ENCODE measurements at regions not wholly inside any gene's neighbourhood (a gene's known extent, or its start where the extent isn't known, plus 50 kb on each side); places are given as distances from the start of the nearest gene placed in this dataset.

GRCh38 chr1:4433075-4433474 lies 221.3 kb upstream of the AJAP1 start:
- Histone ChIP-seq H3K9me3 (no peaks in the 10 kb centered on the region), H3K4me3 (no peak overlapping the region), H3K36me3 (no peaks in the 10 kb centered on the region), H3K27ac (no peak overlapping the region), H3K4me1 (no peaks in the 10 kb centered on the region), H3K27me3 (peaks cover 20% of the 10 kb centered on the region)
- WGBS, 2 donors (ENCODE audit: low coverage in 1 of 2): 53 to 100% methylated on average over 2 to 4 of the region's 7 CpGs
- no peak for TF ChIP-seq POLR2AphosphoS5 (IDR thresholded peaks at IDR 0.05)
- no peak for TF ChIP-seq POLR2A (IDR thresholded peaks at IDR 0.05)
- no peak for TF ChIP-seq CTCF (IDR thresholded peaks at IDR 0.05)
- no peak for TF ChIP-seq EP300 (IDR thresholded peaks at IDR 0.05)
- ATAC-seq: no peak

- Histone ChIP-seq H3K4me3 (no peak overlapping the region), H3K9me3 (peaks cover 0 to under 1% (median 0%) of the 10 kb centered on the region in 3 donors), H3K4me1 (no peaks in the 10 kb centered on the region), H3K36me3 (no peaks in the 10 kb centered on the region), H3K27me3 (peaks cover 51% of the 10 kb centered on the region), H3K27ac (no peak overlapping the region)
- 78 to 83% methylated on average over 2 to 5 of the region's 5 CpGs for whole genome bisulfite sequencing, 2 donors (ENCODE audit: low coverage in 1 of 2)
- ATAC-seq: no peak
- no peak for TF ChIP-seq CTCF (IDR thresholded peaks at IDR 0.05)
- TF ChIP-seq POLR2A (IDR thresholded peaks at IDR 0.05): no peak
- TF ChIP-seq EP300 (IDR thresholded peaks at IDR 0.05): no peak
- TF ChIP-seq POLR2AphosphoS5 (IDR thresholded peaks at IDR 0.05): no peak
These were observed 210.3 kb upstream of the AJAP1 start for GRCh38 chr1:4444086-4444485.

GRCh38 chr1:4447778-4448420 lies 206.5 kb upstream of the AJAP1 start:
- H3K9me3 ChIP-seq: no peaks in the 10 kb centered on the region
- no peaks in the 10 kb centered on the region for H3K4me1 ChIP-seq
- no peak for ATAC-seq
- 39% methylated on average over 8 of the region's 11 CpGs; no CpG with 5 or more reads in 1 of the 2 donors for WGBS, 2 donors (ENCODE audit: low coverage in 1 of 2)
- H3K27me3 ChIP-seq: peaks cover 59% of the 10 kb centered on the region
- no peak for TF ChIP-seq POLR2AphosphoS5 (IDR thresholded peaks at IDR 0.05)
- TF ChIP-seq EP300 (IDR thresholded peaks at IDR 0.05): no peak
- no peak for TF ChIP-seq CTCF (IDR thresholded peaks at IDR 0.05)
- no peak for TF ChIP-seq POLR2A (IDR thresholded peaks at IDR 0.05)
- H3K4me3 ChIP-seq: no peak overlapping the region
- no peaks in the 10 kb centered on the region for H3K36me3 ChIP-seq
- no peak overlapping the region for H3K27ac ChIP-seq

- no peak for ATAC-seq
- H3K9me3 ChIP-seq: no peaks in the 10 kb centered on the region
These were observed 204.4 kb upstream of the AJAP1 start for GRCh38 chr1:4449972-4450371.

More at GRCh38 chr1:4449972-4450371, 204.4 kb upstream of the AJAP1 start:
- Histone ChIP-seq H3K4me3 (no peak overlapping the region), H3K27me3 (peaks cover 53% of the 10 kb centered on the region), H3K4me1 (no peaks in the 10 kb centered on the region), H3K36me3 (no peaks in the 10 kb centered on the region), H3K27ac (no peak overlapping the region)
- no peak for TF ChIP-seq EP300 (IDR thresholded peaks at IDR 0.05)
- no peak for TF ChIP-seq CTCF (IDR thresholded peaks at IDR 0.05)
- TF ChIP-seq POLR2A (IDR thresholded peaks at IDR 0.05): no peak
- TF ChIP-seq POLR2AphosphoS5 (IDR thresholded peaks at IDR 0.05): no peak
- 91 to 100% methylated on average over 1 to 4 of the region's 5 CpGs for WGBS, 2 donors (ENCODE audit: low coverage in 1 of 2)
